GM12874 (cell line): ENCODE measurements at regions not wholly inside any gene's neighbourhood (a gene's known extent, or its start where the extent isn't known, plus 50 kb on each side); places are given as distances from the start of the nearest gene placed in this dataset.

Source experiments
- TF ChIP-seq, protein P1 (sequence below): IDR thresholded peaks from 2 replicates; pipeline ENCODE4 v1.5.1; 2011; ENCODE audit warnings: low read depth, mild to moderate bottlenecking, control low read depth, low read length, moderate library complexity; ENCODE audit not compliant: insufficient read depth

DNA sequence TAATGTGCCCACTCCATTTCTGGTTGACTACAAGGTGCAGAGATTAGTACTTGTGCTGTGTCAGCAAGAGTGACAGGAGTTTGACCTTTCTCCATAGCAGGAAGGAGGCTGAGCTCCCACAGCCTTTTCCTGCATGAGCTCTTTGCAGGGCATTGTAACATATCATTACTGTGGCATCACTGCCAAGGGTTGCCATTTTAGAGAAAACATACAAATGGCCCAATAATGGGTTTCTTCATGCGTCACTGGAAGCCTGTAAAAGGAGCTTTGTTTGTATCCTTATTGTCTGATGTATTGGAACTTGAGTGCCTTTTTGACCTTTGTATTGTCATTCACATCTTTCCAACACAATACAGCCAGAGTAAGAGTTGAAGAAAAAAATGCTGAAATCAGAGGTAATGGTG is 323.0 kb upstream of the CDIN1 start:
- TF ChIP-seq, protein P1, sequence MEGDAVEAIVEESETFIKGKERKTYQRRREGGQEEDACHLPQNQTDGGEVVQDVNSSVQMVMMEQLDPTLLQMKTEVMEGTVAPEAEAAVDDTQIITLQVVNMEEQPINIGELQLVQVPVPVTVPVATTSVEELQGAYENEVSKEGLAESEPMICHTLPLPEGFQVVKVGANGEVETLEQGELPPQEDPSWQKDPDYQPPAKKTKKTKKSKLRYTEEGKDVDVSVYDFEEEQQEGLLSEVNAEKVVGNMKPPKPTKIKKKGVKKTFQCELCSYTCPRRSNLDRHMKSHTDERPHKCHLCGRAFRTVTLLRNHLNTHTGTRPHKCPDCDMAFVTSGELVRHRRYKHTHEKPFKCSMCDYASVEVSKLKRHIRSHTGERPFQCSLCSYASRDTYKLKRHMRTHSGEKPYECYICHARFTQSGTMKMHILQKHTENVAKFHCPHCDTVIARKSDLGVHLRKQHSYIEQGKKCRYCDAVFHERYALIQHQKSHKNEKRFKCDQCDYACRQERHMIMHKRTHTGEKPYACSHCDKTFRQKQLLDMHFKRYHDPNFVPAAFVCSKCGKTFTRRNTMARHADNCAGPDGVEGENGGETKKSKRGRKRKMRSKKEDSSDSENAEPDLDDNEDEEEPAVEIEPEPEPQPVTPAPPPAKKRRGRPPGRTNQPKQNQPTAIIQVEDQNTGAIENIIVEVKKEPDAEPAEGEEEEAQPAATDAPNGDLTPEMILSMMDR: no peak

DNA sequence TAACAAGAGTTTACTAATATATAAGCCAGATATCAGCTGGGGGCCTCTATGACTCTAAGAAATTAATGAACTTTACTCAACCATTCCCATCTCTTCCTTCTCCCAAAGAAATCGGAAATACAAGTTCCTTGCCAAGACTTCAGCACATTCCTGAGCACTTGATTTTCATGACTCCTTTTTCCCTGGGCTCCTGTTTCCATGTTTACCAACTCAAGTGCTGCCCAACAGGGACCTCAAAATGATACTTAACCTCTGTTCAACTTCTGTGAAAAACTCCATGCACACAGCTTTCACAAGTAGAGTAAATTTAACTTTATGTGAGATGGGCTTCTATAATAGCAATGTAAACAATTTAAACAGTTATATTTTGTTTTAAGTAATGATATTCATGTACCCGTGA is 315.8 kb upstream of the CDIN1 start:
- TF ChIP-seq, protein P1: no peak

DNA sequence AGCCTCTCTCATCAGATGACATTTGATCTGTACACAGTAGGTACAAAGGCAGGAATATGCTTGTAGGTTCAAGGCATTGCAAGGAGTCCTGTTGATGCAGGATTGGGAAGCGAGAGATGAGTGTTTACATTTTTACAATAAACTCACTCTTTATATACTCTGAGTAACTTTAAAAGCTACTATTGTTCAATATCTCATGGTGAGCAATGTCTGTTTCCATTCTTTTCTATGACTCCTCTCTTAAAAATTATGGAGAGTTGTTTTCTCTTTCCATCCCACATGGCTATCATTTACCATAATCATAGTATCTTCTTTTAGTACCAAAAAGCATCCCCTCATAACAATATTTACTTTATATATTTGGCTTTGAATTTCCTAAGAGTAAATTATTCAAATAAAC is 314.0 kb upstream of the CDIN1 start:
- TF ChIP-seq, protein P1: no peak

DNA sequence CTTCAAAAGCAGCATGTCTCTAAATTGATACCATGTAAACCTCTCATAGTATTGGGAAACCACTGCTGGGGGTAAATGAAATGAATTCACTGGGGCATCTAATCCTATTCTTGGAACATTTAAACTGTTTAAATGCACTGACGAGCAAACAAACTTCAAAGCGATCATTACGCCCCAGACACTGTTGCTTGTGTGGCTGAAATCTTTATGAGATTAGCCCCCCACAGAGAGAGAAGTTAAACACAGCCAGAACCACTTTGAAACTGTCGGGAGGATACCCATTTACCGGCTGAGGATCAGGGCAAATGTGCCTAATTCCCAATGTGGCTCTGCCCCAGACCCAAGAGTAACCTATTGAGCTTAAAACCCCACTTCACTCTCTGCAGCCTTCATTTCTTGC is 308.4 kb upstream of the CDIN1 start:
- TF ChIP-seq, protein P1: no peak

DNA sequence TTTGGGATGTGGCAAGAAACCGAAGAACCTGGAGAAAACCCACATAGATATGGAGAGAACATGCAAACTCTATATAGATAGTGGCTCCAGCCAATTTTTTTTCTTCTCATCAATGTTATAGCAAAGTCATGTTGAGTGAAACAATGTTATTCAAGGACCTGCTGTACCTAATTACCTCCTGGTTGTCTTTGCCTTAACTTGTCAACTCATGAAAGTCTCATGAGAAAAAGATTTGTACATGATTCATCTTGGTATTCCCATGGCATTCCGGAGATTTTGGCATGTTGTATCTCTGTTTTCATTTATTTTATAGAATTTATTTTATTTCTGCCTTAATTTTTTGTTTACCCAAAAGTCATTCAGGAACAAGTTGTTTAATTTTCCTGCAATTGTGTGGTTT is 303.8 kb upstream of the CDIN1 start:
- TF ChIP-seq, protein P1: no peak

DNA sequence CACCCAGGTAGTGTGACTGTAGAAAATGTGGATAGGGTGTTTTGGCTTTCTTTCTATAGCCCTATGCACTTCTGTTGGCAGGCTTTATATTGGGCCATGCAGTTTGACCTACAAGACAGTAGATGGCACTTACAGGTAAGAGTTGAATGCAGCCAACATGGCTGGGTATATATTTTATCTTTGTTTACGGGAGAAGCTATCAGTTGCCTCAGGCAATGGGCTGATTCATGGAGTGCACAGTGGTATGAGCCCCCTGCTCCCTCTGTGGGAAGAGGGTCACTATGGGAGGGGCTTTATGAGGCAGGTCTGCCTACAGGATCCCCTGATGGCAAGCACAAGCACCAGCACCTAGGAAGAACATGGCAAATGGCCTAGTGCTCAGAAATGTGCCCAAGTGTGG is 301.2 kb upstream of the CDIN1 start:
- TF ChIP-seq, protein P1: no peak

DNA sequence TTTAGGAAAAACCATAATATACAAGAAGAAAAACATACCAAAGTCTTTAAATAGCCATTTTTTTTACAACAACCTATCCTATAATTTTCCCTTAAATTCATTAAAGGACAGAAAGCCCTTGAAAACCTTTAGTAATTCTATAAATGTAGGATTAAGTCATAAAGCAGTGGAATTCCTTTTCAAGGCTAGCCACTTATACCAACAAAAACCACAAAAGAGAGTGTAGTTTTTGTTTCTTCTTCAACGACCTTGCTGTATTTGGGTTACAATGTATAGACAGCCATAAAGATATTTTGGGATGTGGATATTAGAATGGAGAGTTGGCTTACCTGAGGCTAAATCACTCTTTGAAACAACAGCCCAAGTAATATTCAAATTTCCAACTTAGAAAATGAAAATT is 296.6 kb upstream of the CDIN1 start:
- TF ChIP-seq, protein P1: no peak

DNA sequence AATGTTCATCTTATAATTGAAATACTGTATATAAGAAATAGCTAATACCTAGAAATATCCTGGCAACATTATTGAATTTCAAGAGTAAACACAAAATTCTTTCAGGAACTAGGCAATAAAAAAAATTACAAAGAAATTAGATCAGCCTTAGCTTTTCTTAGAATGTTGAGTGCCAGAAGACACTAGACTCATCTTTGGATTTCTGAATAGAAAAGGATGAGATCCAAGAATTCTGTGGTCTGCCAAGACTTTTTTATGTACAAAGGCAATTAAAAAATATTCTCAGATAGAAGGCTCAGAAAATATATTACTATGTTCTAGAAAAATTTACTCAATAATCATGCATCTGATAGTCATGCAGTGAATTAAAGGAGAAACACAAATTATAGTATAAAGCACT is 294.5 kb upstream of the CDIN1 start:
- TF ChIP-seq, protein P1: no peak
